ENCODE measurements at regions not wholly inside any gene's neighbourhood (a gene's known extent, or its start where the extent isn't known, plus 50 kb on each side); places are given as distances from the start of the nearest gene placed in this dataset.
"Not testable (repeated sequence)": the region's sequence is repeated elsewhere in the genome, so short reads cannot be mapped to it uniquely, and the experiment has no call there.

DNA sequence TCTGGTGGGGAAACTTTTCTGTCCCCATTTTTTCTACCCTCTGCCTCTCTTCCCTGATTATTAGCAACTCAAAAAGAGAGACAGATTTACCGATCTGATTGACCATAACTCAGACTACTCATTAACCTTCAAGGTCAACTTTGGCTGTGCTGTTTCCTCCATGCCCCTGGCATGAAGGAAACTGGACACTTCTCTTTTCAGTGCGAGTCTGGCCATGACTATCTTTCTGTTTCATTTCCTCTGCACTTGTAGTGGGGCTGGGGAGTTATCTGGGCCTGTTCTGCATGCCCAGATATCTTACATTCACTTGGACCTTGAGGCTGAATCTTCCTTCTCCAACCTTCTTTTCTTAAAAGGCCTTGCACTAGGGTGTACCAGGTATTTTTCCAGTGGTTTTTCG lies 76.9 kb upstream of the SLCO2A1 start:
- H3K36me3 ChIP-seq (ENCODE audit: control insufficient read depth, insufficient read depth, low read length, severe bottlenecking) = no peaks in the 10 kb centered on the region
- no peaks in the 10 kb centered on the region for H3K4me1 ChIP-seq (ENCODE audit: control insufficient read depth, insufficient read depth, low read length)
- H3K9ac ChIP-seq (ENCODE audit: low read length) = no peak overlapping the region
- no peak for DNase-seq (ENCODE audit: low read depth)
- no peaks in the 10 kb centered on the region for H3K9me3 ChIP-seq (ENCODE audit: control insufficient read depth, low read length)
- H3K27me3 ChIP-seq (replicated peaks; ENCODE audit: control insufficient read depth, insufficient read depth, low read length) = no peaks in the 10 kb centered on the region
- no peak overlapping the region for H3K4me3 ChIP-seq (ENCODE audit: low read length)

DNA sequence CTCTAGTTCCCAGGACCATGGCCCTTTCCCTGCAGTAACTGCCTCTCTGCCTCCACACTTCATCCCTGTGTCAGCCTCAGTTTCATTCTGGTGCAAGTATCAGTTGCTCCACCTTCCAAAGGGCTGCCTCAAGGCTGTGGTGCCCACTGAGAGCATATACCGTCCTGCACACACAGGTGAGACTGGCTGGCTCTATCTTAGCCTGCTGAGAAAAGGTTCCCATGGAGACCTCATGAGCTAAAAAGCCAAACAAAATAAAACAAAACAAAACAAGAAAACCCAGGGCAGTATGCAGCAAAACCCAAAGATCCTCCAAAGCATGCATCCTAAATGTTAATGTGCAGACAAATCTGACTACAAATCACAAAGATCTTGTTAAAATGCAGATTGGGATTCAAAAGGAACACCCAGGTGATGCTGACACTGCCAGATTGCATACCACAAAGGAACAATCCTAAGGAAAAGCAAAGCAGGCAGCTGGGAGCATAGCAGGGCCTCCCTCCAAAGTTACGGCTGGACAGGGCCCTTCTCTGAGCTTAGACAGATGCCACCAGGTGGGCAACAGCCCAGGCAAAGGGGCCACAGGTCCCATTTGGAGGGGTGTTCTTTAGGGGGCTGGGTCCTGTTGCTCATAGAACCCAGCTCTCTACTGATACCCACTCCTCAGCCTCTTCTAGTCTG lies 76.3 kb upstream of the SLCO2A1 start:
- no peaks in the 10 kb centered on the region for H3K9me3 ChIP-seq (ENCODE audit: control insufficient read depth, low read length)
- no peak overlapping the region for H3K9ac ChIP-seq (ENCODE audit: low read length)
- no peaks in the 10 kb centered on the region for H3K27me3 ChIP-seq (replicated peaks; ENCODE audit: control insufficient read depth, insufficient read depth, low read length)
- no peaks in the 10 kb centered on the region for H3K4me1 ChIP-seq (ENCODE audit: control insufficient read depth, insufficient read depth, low read length)
- no peak for DNase-seq (ENCODE audit: low read depth)
- no peaks in the 10 kb centered on the region for H3K36me3 ChIP-seq (ENCODE audit: control insufficient read depth, insufficient read depth, low read length, severe bottlenecking)
- H3K4me3 ChIP-seq (ENCODE audit: low read length) = no peak overlapping the region

DNA sequence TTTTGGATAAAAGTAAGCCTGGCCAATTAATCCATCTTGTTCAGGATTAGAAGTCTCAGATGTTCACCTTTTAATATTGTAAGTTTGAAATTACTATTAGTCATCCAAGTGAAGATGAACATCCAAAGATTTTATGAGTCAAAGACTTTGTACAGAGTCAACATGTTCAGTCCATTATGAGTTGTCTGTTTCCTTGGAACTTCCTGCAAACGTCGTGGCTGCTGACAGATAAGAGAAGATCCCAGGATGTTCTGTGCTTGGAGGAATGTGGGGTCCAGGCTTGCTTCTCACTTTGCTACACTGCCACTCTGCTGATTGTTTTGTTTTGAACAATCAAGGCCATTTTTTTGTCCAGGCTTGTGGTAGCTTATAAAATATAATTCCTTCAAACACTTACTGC lies 74.3 kb upstream of the SLCO2A1 start:
- no peak for DNase-seq (ENCODE audit: low read depth)
- no peaks in the 10 kb centered on the region for H3K36me3 ChIP-seq (ENCODE audit: control insufficient read depth, insufficient read depth, low read length, severe bottlenecking)
- no peak overlapping the region for H3K9ac ChIP-seq (ENCODE audit: low read length)
- no peak overlapping the region for H3K4me3 ChIP-seq (ENCODE audit: low read length)
- no peaks in the 10 kb centered on the region for H3K4me1 ChIP-seq (ENCODE audit: control insufficient read depth, insufficient read depth, low read length)
- H3K27me3 ChIP-seq (replicated peaks; ENCODE audit: control insufficient read depth, insufficient read depth, low read length) = no peaks in the 10 kb centered on the region
- H3K9me3 ChIP-seq (ENCODE audit: control insufficient read depth, low read length) = no peaks in the 10 kb centered on the region

DNA sequence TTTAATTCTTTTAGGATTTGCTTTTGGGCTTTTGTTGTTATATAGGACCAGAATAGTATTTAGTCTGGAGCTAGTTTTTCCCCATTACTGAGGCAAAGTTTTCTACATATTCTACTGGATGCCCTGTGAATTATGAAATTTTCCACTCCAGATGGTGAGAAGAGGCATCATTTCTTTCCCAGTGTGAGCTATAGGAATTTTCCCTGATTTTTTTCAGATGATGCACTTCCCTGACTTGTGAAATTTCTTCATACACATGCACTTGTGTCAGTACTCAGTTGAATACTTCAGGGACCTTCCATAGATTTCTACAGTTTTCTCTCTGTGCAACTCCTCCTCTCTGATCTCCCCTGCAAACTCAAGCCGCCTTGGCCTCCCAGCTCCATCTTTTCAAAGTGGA lies 73.7 kb upstream of the SLCO2A1 start:
- Histone ChIP-seq H3K4me3 (ENCODE audit: low read length) (no peak overlapping the region), H3K27me3 (replicated peaks; ENCODE audit: control insufficient read depth, insufficient read depth, low read length) (no peaks in the 10 kb centered on the region), H3K4me1 (ENCODE audit: control insufficient read depth, insufficient read depth, low read length) (no peaks in the 10 kb centered on the region), H3K36me3 (ENCODE audit: control insufficient read depth, insufficient read depth, low read length, severe bottlenecking) (no peaks in the 10 kb centered on the region), H3K9me3 (ENCODE audit: control insufficient read depth, low read length) (no peaks in the 10 kb centered on the region), H3K9ac (ENCODE audit: low read length) (no peak overlapping the region)
- DNase-seq (ENCODE audit: low read depth) = no peak

GRCh38 chr3:134102976-134103375 lies 73.3 kb upstream of the SLCO2A1 start:
- H3K4me3 ChIP-seq (ENCODE audit: low read length) = no peak overlapping the region
- H3K9ac ChIP-seq (ENCODE audit: low read length) = no peak overlapping the region
- no peaks in the 10 kb centered on the region for H3K27me3 ChIP-seq (replicated peaks; ENCODE audit: control insufficient read depth, insufficient read depth, low read length)
- H3K9me3 ChIP-seq (ENCODE audit: control insufficient read depth, low read length) = no peaks in the 10 kb centered on the region
- no peaks in the 10 kb centered on the region for H3K36me3 ChIP-seq (ENCODE audit: control insufficient read depth, insufficient read depth, low read length, severe bottlenecking)
- no peaks in the 10 kb centered on the region for H3K4me1 ChIP-seq (ENCODE audit: control insufficient read depth, insufficient read depth, low read length)
- no peak for DNase-seq (ENCODE audit: low read depth)

GRCh38 chr3:134096214-134096613 lies 66.5 kb upstream of the SLCO2A1 start:
- not testable (repeated sequence) for H3K4me3 ChIP-seq (ENCODE audit: low read length); DNase-seq (ENCODE audit: low read depth); H3K27me3 ChIP-seq (replicated peaks; ENCODE audit: control insufficient read depth, insufficient read depth, low read length); H3K36me3 ChIP-seq (ENCODE audit: control insufficient read depth, insufficient read depth, low read length, severe bottlenecking); H3K9me3 ChIP-seq (ENCODE audit: control insufficient read depth, low read length); H3K9ac ChIP-seq (ENCODE audit: low read length); H3K4me1 ChIP-seq (ENCODE audit: control insufficient read depth, insufficient read depth, low read length)

- Histone ChIP-seq H3K9me3 (ENCODE audit: control insufficient read depth, low read length) (no peaks in the 10 kb centered on the region), H3K4me3 (ENCODE audit: low read length) (no peak overlapping the region), H3K9ac (ENCODE audit: low read length) (no peak overlapping the region), H3K27me3 (replicated peaks; ENCODE audit: control insufficient read depth, insufficient read depth, low read length) (no peaks in the 10 kb centered on the region), H3K36me3 (ENCODE audit: control insufficient read depth, insufficient read depth, low read length, severe bottlenecking) (no peaks in the 10 kb centered on the region), H3K4me1 (ENCODE audit: control insufficient read depth, insufficient read depth, low read length) (peaks cover 6% of the 10 kb centered on the region)
- DNase-seq (ENCODE audit: low read depth) = no peak
These were observed 65.3 kb upstream of the SLCO2A1 start for GRCh38 chr3:134095005-134095404.

GRCh38 chr3:134094491-134094890 lies 64.8 kb upstream of the SLCO2A1 start:
- no peak for DNase-seq (ENCODE audit: low read depth)

DNA sequence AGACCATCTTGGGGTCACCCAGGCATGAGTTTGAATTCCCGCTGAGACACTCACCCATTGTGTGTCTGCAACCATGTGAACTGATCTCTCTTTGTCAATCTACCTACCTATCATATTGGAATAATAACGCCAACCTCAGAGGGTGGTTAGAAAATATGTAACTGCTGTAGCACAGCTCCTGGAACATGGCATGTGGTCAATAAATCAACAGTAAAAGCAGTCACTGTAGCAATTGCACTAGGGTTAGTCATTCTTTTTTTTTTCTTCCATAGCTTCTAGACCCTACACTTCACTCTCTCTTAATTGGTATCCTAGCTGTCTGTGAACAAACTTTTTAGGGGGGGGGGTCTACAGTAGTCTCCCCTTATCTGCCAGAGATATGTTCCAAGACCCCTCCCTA lies 64.2 kb upstream of the SLCO2A1 start:
- H3K27me3 ChIP-seq (replicated peaks; ENCODE audit: control insufficient read depth, insufficient read depth, low read length) = no peaks in the 10 kb centered on the region
- DNase-seq (ENCODE audit: low read depth) = no peak
- peaks cover 6% of the 10 kb centered on the region for H3K4me1 ChIP-seq (ENCODE audit: control insufficient read depth, insufficient read depth, low read length)
- no peaks in the 10 kb centered on the region for H3K9me3 ChIP-seq (ENCODE audit: control insufficient read depth, low read length)
- no peak overlapping the region for H3K9ac ChIP-seq (ENCODE audit: low read length)
- no peak overlapping the region for H3K4me3 ChIP-seq (ENCODE audit: low read length)
- no peaks in the 10 kb centered on the region for H3K36me3 ChIP-seq (ENCODE audit: control insufficient read depth, insufficient read depth, low read length, severe bottlenecking)

More at GRCh38 chr3:134094491-134094890, 64.8 kb upstream of the SLCO2A1 start:
- Histone ChIP-seq H3K4me3 (ENCODE audit: low read length) (no peak overlapping the region), H3K4me1 (ENCODE audit: control insufficient read depth, insufficient read depth, low read length) (peaks cover 6% of the 10 kb centered on the region), H3K36me3 (ENCODE audit: control insufficient read depth, insufficient read depth, low read length, severe bottlenecking) (no peaks in the 10 kb centered on the region), H3K27me3 (replicated peaks; ENCODE audit: control insufficient read depth, insufficient read depth, low read length) (no peaks in the 10 kb centered on the region), H3K9me3 (ENCODE audit: control insufficient read depth, low read length) (no peaks in the 10 kb centered on the region), H3K9ac (ENCODE audit: low read length) (no peak overlapping the region)

GRCh38 chr3:134092208-134092701 lies 62.5 kb upstream of the SLCO2A1 start:
- no peak for DNase-seq (ENCODE audit: low read depth)
- no peak overlapping the region for H3K9ac ChIP-seq (ENCODE audit: low read length)
- no peaks in the 10 kb centered on the region for H3K27me3 ChIP-seq (replicated peaks; ENCODE audit: control insufficient read depth, insufficient read depth, low read length)
- no peaks in the 10 kb centered on the region for H3K36me3 ChIP-seq (ENCODE audit: control insufficient read depth, insufficient read depth, low read length, severe bottlenecking)
- peaks cover 6% of the 10 kb centered on the region for H3K4me1 ChIP-seq (ENCODE audit: control insufficient read depth, insufficient read depth, low read length)
- no peak overlapping the region for H3K4me3 ChIP-seq (ENCODE audit: low read length)
- no peaks in the 10 kb centered on the region for H3K9me3 ChIP-seq (ENCODE audit: control insufficient read depth, low read length)

- peaks cover 6% of the 10 kb centered on the region for H3K4me1 ChIP-seq (ENCODE audit: control insufficient read depth, insufficient read depth, low read length)
- H3K4me3 ChIP-seq (ENCODE audit: low read length) = no peak overlapping the region
- no peaks in the 10 kb centered on the region for H3K9me3 ChIP-seq (ENCODE audit: control insufficient read depth, low read length)
- peak; percentile 27 for DNase-seq (ENCODE audit: low read depth)
- H3K36me3 ChIP-seq (ENCODE audit: control insufficient read depth, insufficient read depth, low read length, severe bottlenecking) = no peaks in the 10 kb centered on the region
- no peaks in the 10 kb centered on the region for H3K27me3 ChIP-seq (replicated peaks; ENCODE audit: control insufficient read depth, insufficient read depth, low read length)
- no peak overlapping the region for H3K9ac ChIP-seq (ENCODE audit: low read length)
These were observed 60.3 kb upstream of the SLCO2A1 start for GRCh38 chr3:134090031-134090430.
